ENCODE measurements at regions not wholly inside any gene's neighbourhood (a gene's known extent, or its start where the extent isn't known, plus 50 kb on each side); places are given as distances from the start of the nearest gene placed in this dataset.

DNA sequence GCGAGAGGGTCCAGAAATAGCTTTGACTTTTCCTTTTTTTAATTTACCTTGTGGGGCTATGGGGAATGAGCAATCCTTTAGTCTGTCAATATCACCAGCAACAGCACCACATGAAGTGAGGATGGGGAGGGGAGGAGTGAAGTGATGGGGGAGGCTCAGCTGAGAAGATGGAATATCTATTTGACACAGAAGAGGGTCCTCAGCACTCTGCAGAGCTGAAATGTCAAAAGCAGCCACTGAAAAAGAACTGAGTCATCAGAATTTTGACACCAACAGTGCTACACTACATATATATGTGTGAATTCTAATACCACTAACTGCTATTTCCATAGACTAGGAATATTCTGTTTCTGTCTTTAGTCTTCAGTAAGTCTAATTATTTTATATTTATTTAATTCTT lies 427.0 kb upstream of the PBX1 start:
- TF ChIP-seq, protein P1, sequence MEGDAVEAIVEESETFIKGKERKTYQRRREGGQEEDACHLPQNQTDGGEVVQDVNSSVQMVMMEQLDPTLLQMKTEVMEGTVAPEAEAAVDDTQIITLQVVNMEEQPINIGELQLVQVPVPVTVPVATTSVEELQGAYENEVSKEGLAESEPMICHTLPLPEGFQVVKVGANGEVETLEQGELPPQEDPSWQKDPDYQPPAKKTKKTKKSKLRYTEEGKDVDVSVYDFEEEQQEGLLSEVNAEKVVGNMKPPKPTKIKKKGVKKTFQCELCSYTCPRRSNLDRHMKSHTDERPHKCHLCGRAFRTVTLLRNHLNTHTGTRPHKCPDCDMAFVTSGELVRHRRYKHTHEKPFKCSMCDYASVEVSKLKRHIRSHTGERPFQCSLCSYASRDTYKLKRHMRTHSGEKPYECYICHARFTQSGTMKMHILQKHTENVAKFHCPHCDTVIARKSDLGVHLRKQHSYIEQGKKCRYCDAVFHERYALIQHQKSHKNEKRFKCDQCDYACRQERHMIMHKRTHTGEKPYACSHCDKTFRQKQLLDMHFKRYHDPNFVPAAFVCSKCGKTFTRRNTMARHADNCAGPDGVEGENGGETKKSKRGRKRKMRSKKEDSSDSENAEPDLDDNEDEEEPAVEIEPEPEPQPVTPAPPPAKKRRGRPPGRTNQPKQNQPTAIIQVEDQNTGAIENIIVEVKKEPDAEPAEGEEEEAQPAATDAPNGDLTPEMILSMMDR (IDR thresholded peaks at IDR 0.05), result no peak
- TF ChIP-seq, protein P2, sequence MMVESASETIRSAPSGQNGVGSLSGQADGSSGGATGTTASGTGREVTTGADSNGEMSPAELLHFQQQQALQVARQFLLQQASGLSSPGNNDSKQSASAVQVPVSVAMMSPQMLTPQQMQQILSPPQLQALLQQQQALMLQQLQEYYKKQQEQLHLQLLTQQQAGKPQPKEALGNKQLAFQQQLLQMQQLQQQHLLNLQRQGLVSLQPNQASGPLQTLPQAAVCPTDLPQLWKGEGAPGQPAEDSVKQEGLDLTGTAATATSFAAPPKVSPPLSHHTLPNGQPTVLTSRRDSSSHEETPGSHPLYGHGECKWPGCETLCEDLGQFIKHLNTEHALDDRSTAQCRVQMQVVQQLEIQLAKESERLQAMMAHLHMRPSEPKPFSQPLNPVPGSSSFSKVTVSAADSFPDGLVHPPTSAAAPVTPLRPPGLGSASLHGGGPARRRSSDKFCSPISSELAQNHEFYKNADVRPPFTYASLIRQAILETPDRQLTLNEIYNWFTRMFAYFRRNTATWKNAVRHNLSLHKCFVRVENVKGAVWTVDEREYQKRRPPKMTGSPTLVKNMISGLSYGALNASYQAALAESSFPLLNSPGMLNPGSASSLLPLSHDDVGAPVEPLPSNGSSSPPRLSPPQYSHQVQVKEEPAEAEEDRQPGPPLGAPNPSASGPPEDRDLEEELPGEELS (CRISPR knock-in tag; IDR thresholded peaks at IDR 0.05), result no peak

Data from WTC11 (cell line).